ENCODE measurements at regions not wholly inside any gene's neighbourhood (a gene's known extent, or its start where the extent isn't known, plus 50 kb on each side); places are given as distances from the start of the nearest gene placed in this dataset.
"Not testable (repeated sequence)": the region's sequence is repeated elsewhere in the genome, so short reads cannot be mapped to it uniquely, and the experiment has no call there.

- H3K79me2 ChIP-seq (ENCODE audit: insufficient read depth, low read length): no peaks in the 10 kb centered on the region
Observed at GRCh38 chr12:31815096-31815495, 86.3 kb upstream of the AMN1 start.

GRCh38 chr12:31813305-31813704 is 84.5 kb upstream of the AMN1 start:
- Histone ChIP-seq H3K79me2 (ENCODE audit: insufficient read depth, low read length) (no peaks in the 10 kb centered on the region), H3K27ac (ENCODE audit: low read depth, low read length) (no peak overlapping the region), H3K4me3 (ENCODE audit: insufficient read depth, low read length) (no peak overlapping the region), H3K27me3 (ENCODE audit: insufficient read depth, low read length) (no peaks in the 10 kb centered on the region), H3K4me1 (ENCODE audit: insufficient read depth, low read length) (no peaks in the 10 kb centered on the region), H2AFZ (ENCODE audit: low read length) (no peak overlapping the region), H3K36me3 (ENCODE audit: insufficient read depth, low read length) (no peaks in the 10 kb centered on the region), H4K20me1 (ENCODE audit: insufficient read depth, low read length) (no peaks in the 10 kb centered on the region), H3K9me3 (ENCODE audit: low read depth, low read length) (no peaks in the 10 kb centered on the region), H3K4me2 (ENCODE audit: insufficient read depth, low read length) (no peak overlapping the region)
- peak; percentile 58 for DNase-seq (ENCODE audit: insufficient read length, low spot score, missing footprints)
- no peak for TF ChIP-seq CTCF (IDR thresholded peaks at IDR 0.05; ENCODE audit: extremely low read depth, low read depth, low read length)

More at GRCh38 chr12:31815096-31815495, 86.3 kb upstream of the AMN1 start:
- H3K4me3 ChIP-seq (ENCODE audit: insufficient read depth, low read length): no peak overlapping the region
- no peak for TF ChIP-seq CTCF (IDR thresholded peaks at IDR 0.05; ENCODE audit: extremely low read depth, low read depth, low read length)
- no peak overlapping the region for H3K27ac ChIP-seq (ENCODE audit: low read depth, low read length)
- no peak overlapping the region for H3K4me2 ChIP-seq (ENCODE audit: insufficient read depth, low read length)
- no peak overlapping the region for H2AFZ ChIP-seq (ENCODE audit: low read length)
- no peak for DNase-seq (ENCODE audit: insufficient read length, low spot score, missing footprints)
- no peaks in the 10 kb centered on the region for H4K20me1 ChIP-seq (ENCODE audit: insufficient read depth, low read length)
- H3K4me1 ChIP-seq (ENCODE audit: insufficient read depth, low read length): no peaks in the 10 kb centered on the region
- no peaks in the 10 kb centered on the region for H3K36me3 ChIP-seq (ENCODE audit: insufficient read depth, low read length)
- H3K9me3 ChIP-seq (ENCODE audit: low read depth, low read length): no peaks in the 10 kb centered on the region
- no peaks in the 10 kb centered on the region for H3K27me3 ChIP-seq (ENCODE audit: insufficient read depth, low read length)

- H3K4me2 ChIP-seq (ENCODE audit: insufficient read depth, low read length): no peak overlapping the region
- no peak for DNase-seq (ENCODE audit: insufficient read length, low spot score, missing footprints)
- H3K79me2 ChIP-seq (ENCODE audit: insufficient read depth, low read length): no peaks in the 10 kb centered on the region
- H2AFZ ChIP-seq (ENCODE audit: low read length): no peak overlapping the region
- no peaks in the 10 kb centered on the region for H3K36me3 ChIP-seq (ENCODE audit: insufficient read depth, low read length)
- no peaks in the 10 kb centered on the region for H4K20me1 ChIP-seq (ENCODE audit: insufficient read depth, low read length)
- H3K27me3 ChIP-seq (ENCODE audit: insufficient read depth, low read length): no peaks in the 10 kb centered on the region
- H3K27ac ChIP-seq (ENCODE audit: low read depth, low read length): no peak overlapping the region
- no peaks in the 10 kb centered on the region for H3K9me3 ChIP-seq (ENCODE audit: low read depth, low read length)
- no peak overlapping the region for H3K4me3 ChIP-seq (ENCODE audit: insufficient read depth, low read length)
- TF ChIP-seq CTCF (IDR thresholded peaks at IDR 0.05; ENCODE audit: extremely low read depth, low read depth, low read length): no peak
- no peaks in the 10 kb centered on the region for H3K4me1 ChIP-seq (ENCODE audit: insufficient read depth, low read length)
Observed at GRCh38 chr12:31807773-31808097, 78.9 kb upstream of the AMN1 start.

- not testable (repeated sequence) for H3K36me3 ChIP-seq (ENCODE audit: insufficient read depth, low read length); H3K4me3 ChIP-seq (ENCODE audit: insufficient read depth, low read length)
Observed at GRCh38 chr12:31807081-31807772, 78.4 kb upstream of the AMN1 start.

GRCh38 chr12:31805681-31806080 is 76.9 kb upstream of the AMN1 start:
- H3K36me3 ChIP-seq (ENCODE audit: insufficient read depth, low read length); H3K27ac ChIP-seq (ENCODE audit: low read depth, low read length); H3K4me1 ChIP-seq (ENCODE audit: insufficient read depth, low read length); H3K9me3 ChIP-seq (ENCODE audit: low read depth, low read length); H4K20me1 ChIP-seq (ENCODE audit: insufficient read depth, low read length); DNase-seq (ENCODE audit: insufficient read length, low spot score, missing footprints); H3K4me3 ChIP-seq (ENCODE audit: insufficient read depth, low read length); H2AFZ ChIP-seq (ENCODE audit: low read length); H3K4me2 ChIP-seq (ENCODE audit: insufficient read depth, low read length); H3K27me3 ChIP-seq (ENCODE audit: insufficient read depth, low read length); H3K79me2 ChIP-seq (ENCODE audit: insufficient read depth, low read length): not testable (repeated sequence)

More at GRCh38 chr12:31807081-31807772, 78.4 kb upstream of the AMN1 start:
- not testable (repeated sequence) for H2AFZ ChIP-seq (ENCODE audit: low read length); H3K4me2 ChIP-seq (ENCODE audit: insufficient read depth, low read length); H3K79me2 ChIP-seq (ENCODE audit: insufficient read depth, low read length); H4K20me1 ChIP-seq (ENCODE audit: insufficient read depth, low read length); H3K9me3 ChIP-seq (ENCODE audit: low read depth, low read length); DNase-seq (ENCODE audit: insufficient read length, low spot score, missing footprints); H3K27ac ChIP-seq (ENCODE audit: low read depth, low read length); H3K27me3 ChIP-seq (ENCODE audit: insufficient read depth, low read length); H3K4me1 ChIP-seq (ENCODE audit: insufficient read depth, low read length)

GRCh38 chr12:31804707-31805106 is 75.9 kb upstream of the AMN1 start:
- DNase-seq (ENCODE audit: insufficient read length, low spot score, missing footprints); H4K20me1 ChIP-seq (ENCODE audit: insufficient read depth, low read length); H3K36me3 ChIP-seq (ENCODE audit: insufficient read depth, low read length); H2AFZ ChIP-seq (ENCODE audit: low read length); H3K4me1 ChIP-seq (ENCODE audit: insufficient read depth, low read length); H3K79me2 ChIP-seq (ENCODE audit: insufficient read depth, low read length); H3K27ac ChIP-seq (ENCODE audit: low read depth, low read length); H3K27me3 ChIP-seq (ENCODE audit: insufficient read depth, low read length); H3K9me3 ChIP-seq (ENCODE audit: low read depth, low read length); H3K4me2 ChIP-seq (ENCODE audit: insufficient read depth, low read length); H3K4me3 ChIP-seq (ENCODE audit: insufficient read depth, low read length): not testable (repeated sequence)
